SJSA1 (cell line): ENCODE measurements at regions not wholly inside any gene's neighbourhood (a gene's known extent, or its start where the extent isn't known, plus 50 kb on each side); places are given as distances from the start of the nearest gene placed in this dataset.
A peak's percentile ranks its signal among the peaks of the same experiment; 100 is the strongest.
"Not testable (repeated sequence)": the region's sequence is repeated elsewhere in the genome, so short reads cannot be mapped to it uniquely, and the experiment has no call there.

Experiments
- DNase-seq, 2 experiments: peaks; one replicate each; pipeline ENCODE4 v3.0.0-alpha.2; 2015 to 2020; ENCODE audit warnings: low spot score in 2 of 2, low read depth in 1 of 2
- H3K27ac ChIP-seq: fragments of 250-450 bp; sonication (Bioruptor Pico); 2 replicates; pipeline ENCODE4 v1.5.1; 2020; ENCODE audit warnings: mild to moderate bottlenecking, moderate library complexity
- H3K27me3 ChIP-seq: fragments of 250-450 bp; sonication (Bioruptor Pico); replicated peaks from 2 replicates; pipeline ENCODE4 v1.5.1; 2020; ENCODE audit warnings: mild to moderate bottlenecking, moderate library complexity
- H3K36me3 ChIP-seq: fragments of 250-450 bp; sonication (Bioruptor Pico); 2 replicates; pipeline ENCODE4 v1.5.1; 2020; ENCODE audit warnings: mild to moderate bottlenecking
- H3K4me1 ChIP-seq: fragments of 250-450 bp; sonication (Bioruptor Pico); replicated peaks from 2 replicates; pipeline ENCODE4 v1.6.1; 2021; ENCODE audit warnings: mild to moderate bottlenecking
- H3K4me3 ChIP-seq: fragments of 250-450 bp; sonication (Bioruptor Pico); 2 replicates; pipeline ENCODE4 v1.5.1; 2020; ENCODE audit warnings: mild to moderate bottlenecking
- H3K9me3 ChIP-seq: fragments of 250-450 bp; sonication (Bioruptor Pico); replicated peaks from 2 replicates; pipeline ENCODE4 v1.5.1; 2020; ENCODE audit warnings: mild to moderate bottlenecking

- Histone ChIP-seq H3K27me3 (no peaks in the 10 kb centered on the region), H3K4me1 (no peaks in the 10 kb centered on the region)
These were observed 72.2 kb downstream of the CRLF2 start for GRCh38 chrX:1140236-1140681.

GRCh38 chrX:1139185-1139500 is 73.3 kb downstream of the CRLF2 start:
- Histone ChIP-seq H3K36me3 (no peaks in the 10 kb centered on the region), H3K9me3 (peaks cover 5% of the 10 kb centered on the region; the same call in 1 of the 2 replicates), H3K4me1 (no peaks in the 10 kb centered on the region), H3K27me3 (no peaks in the 10 kb centered on the region), H3K27ac (no peak overlapping the region), H3K4me3 (no peak overlapping the region)
- DNase-seq = peak in 1 of 2 experiments; percentile 18

More at GRCh38 chrX:1140236-1140681, 72.2 kb downstream of the CRLF2 start:
- no peaks in the 10 kb centered on the region for H3K36me3 ChIP-seq
- no peak overlapping the region for H3K4me3 ChIP-seq
- DNase-seq = peak in 1 of 2 experiments; percentile 21
- 0 out of 2 replicates have a peak, but pooled peaks cover 4% of the 10 kb centered on the region for H3K9me3 ChIP-seq
- no peak overlapping the region for H3K27ac ChIP-seq

GRCh38 chrX:1138476-1139184 is 73.8 kb downstream of the CRLF2 start:
- Histone ChIP-seq H3K36me3 (no peaks in the 10 kb centered on the region), H3K4me1 (no peaks in the 10 kb centered on the region), H3K4me3 (no peak overlapping the region), H3K27ac (no peak overlapping the region), H3K27me3 (no peaks in the 10 kb centered on the region), H3K9me3 (peaks cover 7% of the 10 kb centered on the region; the same call in 1 of the 2 replicates)
- peak in 1 of 2 experiments; percentile 23 for DNase-seq

GRCh38 chrX:1137531-1137930 is 74.9 kb downstream of the CRLF2 start:
- DNase-seq = peak in 1 of 2 experiments; percentile 25
- H3K27ac ChIP-seq = no peak overlapping the region
- H3K4me1 ChIP-seq = no peaks in the 10 kb centered on the region
- H3K9me3 ChIP-seq = peaks cover 7% of the 10 kb centered on the region; the same call in 1 of the 2 replicates
- H3K36me3 ChIP-seq = no peaks in the 10 kb centered on the region
- no peaks in the 10 kb centered on the region for H3K27me3 ChIP-seq
- H3K4me3 ChIP-seq = no peak overlapping the region

- not testable (repeated sequence) for DNase-seq, H3K9me3 ChIP-seq, H3K4me3 ChIP-seq, H3K27me3 ChIP-seq, H3K36me3 ChIP-seq, H3K27ac ChIP-seq, H3K4me1 ChIP-seq
These were observed 75.9 kb downstream of the CRLF2 start for GRCh38 chrX:1136582-1136981.

- Histone ChIP-seq H3K27me3 (no peaks in the 10 kb centered on the region), H3K36me3 (no peaks in the 10 kb centered on the region), H3K4me3 (no peak overlapping the region), H3K4me1 (no peaks in the 10 kb centered on the region), H3K27ac (no peak overlapping the region), H3K9me3 (peaks cover 7% of the 10 kb centered on the region)
- DNase-seq = peak in 1 of 2 experiments; percentile 7
These were observed 77.5 kb downstream of the CRLF2 start for GRCh38 chrX:1134976-1135375.

- no peaks in the 10 kb centered on the region for H3K36me3 ChIP-seq
- no peaks in the 10 kb centered on the region for H3K27me3 ChIP-seq
- no peak overlapping the region for H3K4me3 ChIP-seq
- no peaks in the 10 kb centered on the region for H3K4me1 ChIP-seq
- peak in 1 of 2 experiments; percentile 22 for DNase-seq
- H3K9me3 ChIP-seq = peaks cover 12% of the 10 kb centered on the region
- H3K27ac ChIP-seq = no peak overlapping the region
These were observed 78.3 kb downstream of the CRLF2 start for GRCh38 chrX:1134156-1134555.

- Histone ChIP-seq H3K27ac (no peak overlapping the region), H3K4me3 (no peak overlapping the region), H3K9me3 (peaks cover 7% of the 10 kb centered on the region; the same call in 1 of the 2 replicates), H3K36me3 (no peaks in the 10 kb centered on the region), H3K4me1 (no peaks in the 10 kb centered on the region), H3K27me3 (no peaks in the 10 kb centered on the region)
- DNase-seq = peak in 1 of 2 experiments; percentile 16
These were observed 85.7 kb downstream of the CRLF2 start for GRCh38 chrX:1126738-1127137.

- no peaks in the 10 kb centered on the region for H3K4me1 ChIP-seq
- no peak overlapping the region for H3K4me3 ChIP-seq
- no peaks in the 10 kb centered on the region for H3K27me3 ChIP-seq
- H3K36me3 ChIP-seq = no peaks in the 10 kb centered on the region
- peaks cover 6% of the 10 kb centered on the region; the same call in 1 of the 2 replicates for H3K9me3 ChIP-seq
- DNase-seq = peak in 1 of 2 experiments; percentile 14
- H3K27ac ChIP-seq = no peak overlapping the region
These were observed 87.9 kb downstream of the CRLF2 start for GRCh38 chrX:1124531-1124930.

- H3K4me3 ChIP-seq, H3K36me3 ChIP-seq, H3K4me1 ChIP-seq, H3K27ac ChIP-seq, H3K9me3 ChIP-seq, DNase-seq, H3K27me3 ChIP-seq: not testable (repeated sequence)
These were observed 89.6 kb downstream of the CRLF2 start for GRCh38 chrX:1122851-1123250.

GRCh38 chrX:1119275-1119674 is 93.2 kb downstream of the CRLF2 start:
- Histone ChIP-seq H3K27ac (no peak overlapping the region), H3K4me3 (no peak overlapping the region), H3K4me1 (no peaks in the 10 kb centered on the region), H3K9me3 (no peaks in the 10 kb centered on the region), H3K27me3 (no peaks in the 10 kb centered on the region), H3K36me3 (no peaks in the 10 kb centered on the region)
- no peak for DNase-seq

- no peaks in the 10 kb centered on the region for H3K27me3 ChIP-seq
- no peaks in the 10 kb centered on the region for H3K36me3 ChIP-seq
- no peak for DNase-seq
- H3K9me3 ChIP-seq = no peaks in the 10 kb centered on the region
- no peaks in the 10 kb centered on the region for H3K4me1 ChIP-seq
- H3K4me3 ChIP-seq = no peak overlapping the region
- H3K27ac ChIP-seq = no peak overlapping the region
These were observed 93.8 kb downstream of the CRLF2 start for GRCh38 chrX:1118572-1119199.

- H3K9me3 ChIP-seq, H3K27me3 ChIP-seq, H3K27ac ChIP-seq, DNase-seq, H3K4me3 ChIP-seq, H3K4me1 ChIP-seq, H3K36me3 ChIP-seq: not testable (repeated sequence)
These were observed 97.0 kb downstream of the CRLF2 start for GRCh38 chrX:1115411-1115810.

GRCh38 chrX:1112321-1112720 is 100.1 kb downstream of the CRLF2 start:
- no peak overlapping the region for H3K4me3 ChIP-seq
- H3K9me3 ChIP-seq = peaks cover 7% of the 10 kb centered on the region
- H3K36me3 ChIP-seq = no peaks in the 10 kb centered on the region
- no peak overlapping the region for H3K27ac ChIP-seq
- H3K27me3 ChIP-seq = no peaks in the 10 kb centered on the region
- no peak for DNase-seq
- no peaks in the 10 kb centered on the region for H3K4me1 ChIP-seq
